ENCODE measurements at regions not wholly inside any gene's neighbourhood (a gene's known extent, or its start where the extent isn't known, plus 50 kb on each side); places are given as distances from the start of the nearest gene placed in this dataset.

- no peaks in the 10 kb centered on the region for H3K79me1 ChIP-seq (ENCODE audit: low read depth, low read length)
- H3K14ac ChIP-seq (ENCODE audit: insufficient read length) = no peak overlapping the region
- H2BK12ac ChIP-seq (ENCODE audit: low read depth, low read length) = no peak overlapping the region
- H3K4me2 ChIP-seq (ENCODE audit: insufficient read depth in 1 of 2, low read depth in 2 of 2, low read length in 2 of 2) = no peak overlapping the region
- no peaks in the 10 kb centered on the region; a peak in 1 of 4 replicates for H3K9me3 ChIP-seq (ENCODE audit: insufficient read depth in 2 of 2, low read depth in 1 of 2, low read length in 1 of 2)
- peaks cover 2 to 8% (median 4%) of the 10 kb centered on the region in 4 experiments for H3K4me1 ChIP-seq (replicated peaks in 1 of 4; ENCODE audit: control insufficient read depth in 3 of 4, insufficient read depth in 4 of 4, low read length in 3 of 4)
- no peaks in the 10 kb centered on the region for H3K23me2 ChIP-seq (ENCODE audit: low read depth, low read length)
- WGBS, 2 experiments (ENCODE audit: extremely low coverage in 1 of 2, insufficient coverage in 1 of 2, insufficient read length in 1 of 2, insufficient replicate concordance in 2 of 2, low coverage in 1 of 2, low lambda C conversion rate in 2 of 2, missing lambda C conversion rate in 1 of 2) = 86% methylated on average over 3 of the region's 3 CpGs; no CpG with 5 or more reads in 1 of the 2 experiments
- CTCF ChIA-PET (ENCODE audit: partially characterized antibody) = interaction anchor here (0.7 to 1.1 kb wide), 2 partner anchors 20 to 253 kb away, joined by 4 to 5 read pairs; no protein-coding TSS in a partner anchor
- no peak overlapping the region for H2BK15ac ChIP-seq (ENCODE audit: low read length)
- H2BK120ac ChIP-seq (replicated peaks; ENCODE audit: low read depth, low read length) = no peak overlapping the region
- no peak overlapping the region for H3K9ac ChIP-seq (replicated peaks in 1 of 4; ENCODE audit: extremely low read depth in 1 of 4, low read depth in 3 of 4, low read length in 3 of 4)
- POLR2A ChIA-PET (ENCODE audit: partially characterized antibody) = no interaction called here
- H3K56ac ChIP-seq (replicated peaks; ENCODE audit: insufficient read length, low read depth, low read length) = no peak overlapping the region
- H3K79me2 ChIP-seq (ENCODE audit: control insufficient read depth in 1 of 2, insufficient read depth in 2 of 2, low read length in 2 of 2) = no peaks in the 10 kb centered on the region
- no peak overlapping the region for H4K8ac ChIP-seq (ENCODE audit: extremely low read depth, insufficient read depth, low read length)
- no peak overlapping the region for H3K27ac ChIP-seq (ENCODE audit: low read depth, low read length)
- H3K18ac ChIP-seq (ENCODE audit: extremely low read depth, low read length) = no peak overlapping the region
- DNase-seq (ENCODE audit: low read depth in 1 of 2, low spot score in 2 of 2) (no peak), FAIRE-seq (no peak)
- TF ChIP-seq SRF (IDR thresholded peaks at IDR 0.05; ENCODE audit: low read depth, low read length) (no peak), NRF1 (IDR thresholded peaks at IDR 0.05; ENCODE audit: low read depth, low read length) (no peak), SIRT6 (IDR thresholded peaks at IDR 0.05; ENCODE audit: low read length) (no peak), GABPA (IDR thresholded peaks at IDR 0.05; ENCODE audit: borderline replicate concordance, insufficient read depth, low read length) (no peak), TCF12 (IDR thresholded peaks at IDR 0.05; ENCODE audit: low read depth, low read length) (no peak), KDM5A (IDR thresholded peaks at IDR 0.05; ENCODE audit: low read length) (no peak), JUN (IDR thresholded peaks at IDR 0.05; ENCODE audit: low read depth, low read length) (no peak), RBBP5 (IDR thresholded peaks at IDR 0.05; ENCODE audit: borderline replicate concordance, low read depth, low read length) (no peak), CTBP2 (IDR thresholded peaks at IDR 0.05; ENCODE audit: borderline replicate concordance, insufficient read depth, insufficient read length, low read length) (no peak), CBX5 (IDR thresholded peaks at IDR 0.05; ENCODE audit: low read depth, low read length) (no peak), CTCF (IDR thresholded peaks at IDR 0.05; ENCODE audit: control extremely low read depth in 1 of 3, insufficient read depth in 1 of 3, low read depth in 1 of 3, low read length in 3 of 3) (no peak), JUND (IDR thresholded peaks at IDR 0.05; ENCODE audit: low read length) (no peak)
- no peak overlapping the region for H2AFZ ChIP-seq (ENCODE audit: low read length)
- H3K23ac ChIP-seq (ENCODE audit: insufficient read length) = no peak overlapping the region
- H2BK20ac ChIP-seq (ENCODE audit: low read length) = no peak overlapping the region
- H4K91ac ChIP-seq (replicated peaks; ENCODE audit: insufficient read length, low read length) = no peak overlapping the region
- no peak overlapping the region for H4K5ac ChIP-seq (ENCODE audit: insufficient read length, low read depth, low read length)
- no peaks in the 10 kb centered on the region for H4K20me1 ChIP-seq (replicated peaks in 1 of 2; ENCODE audit: control insufficient read depth in 1 of 2, insufficient read depth in 2 of 2, low read length in 2 of 2)
- H3K27me3 ChIP-seq (replicated peaks in 1 of 4; ENCODE audit: control insufficient read depth in 3 of 4, extremely low read depth in 1 of 4, insufficient read depth in 3 of 4, low read length in 3 of 4) = 0 out of 7 replicates have a peak, but pooled peaks cover 0 to 2% (median 0%) of the 10 kb centered on the region in 4 experiments
- H3K36me3 ChIP-seq (ENCODE audit: control insufficient read depth in 2 of 4, insufficient read depth in 4 of 4, low read length in 3 of 4) = no peaks in the 10 kb centered on the region
- no peak overlapping the region for H2AK5ac ChIP-seq (ENCODE audit: low read depth, low read length)
- no peak overlapping the region for H3K4ac ChIP-seq (replicated peaks; ENCODE audit: insufficient read length, low read depth, low read length)
- H2BK5ac ChIP-seq (ENCODE audit: low read depth, low read length) = no peak overlapping the region
- H3K4me3 ChIP-seq (ENCODE audit: extremely low read depth in 1 of 4, insufficient read depth in 2 of 4, low read depth in 3 of 4, low read length in 4 of 4) = no peak overlapping the region
These were observed 73.1 kb upstream of the HES1 start for GRCh38 chr3:194062830-194063229.

Data from H1 (cell line).